ENCODE measurements at regions not wholly inside any gene's neighbourhood (a gene's known extent, or its start where the extent isn't known, plus 50 kb on each side); places are given as distances from the start of the nearest gene placed in this dataset.

- TF ChIP-seq, protein P1, sequence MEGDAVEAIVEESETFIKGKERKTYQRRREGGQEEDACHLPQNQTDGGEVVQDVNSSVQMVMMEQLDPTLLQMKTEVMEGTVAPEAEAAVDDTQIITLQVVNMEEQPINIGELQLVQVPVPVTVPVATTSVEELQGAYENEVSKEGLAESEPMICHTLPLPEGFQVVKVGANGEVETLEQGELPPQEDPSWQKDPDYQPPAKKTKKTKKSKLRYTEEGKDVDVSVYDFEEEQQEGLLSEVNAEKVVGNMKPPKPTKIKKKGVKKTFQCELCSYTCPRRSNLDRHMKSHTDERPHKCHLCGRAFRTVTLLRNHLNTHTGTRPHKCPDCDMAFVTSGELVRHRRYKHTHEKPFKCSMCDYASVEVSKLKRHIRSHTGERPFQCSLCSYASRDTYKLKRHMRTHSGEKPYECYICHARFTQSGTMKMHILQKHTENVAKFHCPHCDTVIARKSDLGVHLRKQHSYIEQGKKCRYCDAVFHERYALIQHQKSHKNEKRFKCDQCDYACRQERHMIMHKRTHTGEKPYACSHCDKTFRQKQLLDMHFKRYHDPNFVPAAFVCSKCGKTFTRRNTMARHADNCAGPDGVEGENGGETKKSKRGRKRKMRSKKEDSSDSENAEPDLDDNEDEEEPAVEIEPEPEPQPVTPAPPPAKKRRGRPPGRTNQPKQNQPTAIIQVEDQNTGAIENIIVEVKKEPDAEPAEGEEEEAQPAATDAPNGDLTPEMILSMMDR (conservative IDR thresholded peaks at IDR 0.05 in 1 of 2, IDR thresholded peaks at IDR 0.05 in 1 of 2; ENCODE audit: low read depth in 1 of 2, low read length in 2 of 2) = no peak
- TF ChIP-seq EZH2 (IDR thresholded peaks at IDR 0.05; ENCODE audit: low read length, missing control alignments) = no peak
Measured at GRCh38 chr6:51184046-51184445, 365.4 kb downstream of the TFAP2B start.
